Left lung (tissue), 4 donors: ENCODE measurements at regions not wholly inside any gene's neighbourhood (a gene's known extent, or its start where the extent isn't known, plus 50 kb on each side); places are given as distances from the start of the nearest gene placed in this dataset.

ENCODE experiments used
- ATAC-seq: fragments of 200-7000 bp; cut with Tn5 transposase; one replicate; pipeline ENCODE4 v1.9.1; 2020; ENCODE audit warnings: moderate library complexity
- DNase-seq, 4 donors: peaks; one replicate each; pipeline ENCODE4 v3.0.0-alpha.2; 2013 to 2020
- H3K27ac ChIP-seq, 2 donors: fragments of 200-600 bp; sonication (generic) in 1 of 2; one replicate each; pipeline versions ENCODE4 v1.5.0 to v1.8.0; 2020 to 2021
- H3K27me3 ChIP-seq, 2 donors: fragments of 200-600 bp; sonication (generic) in 1 of 2; one replicate each; pipeline versions ENCODE4 v1.5.0 to v1.8.0; 2020 to 2021
- H3K36me3 ChIP-seq, 2 donors: fragments of 200-600 bp; sonication (generic) in 1 of 2; one replicate each; pipeline versions ENCODE4 v1.5.0 to v1.8.0; 2020 to 2021
- H3K4me1 ChIP-seq, 2 donors: fragments of 200-600 bp; one replicate each; pipeline ENCODE4 v1.8.0; 2021
- H3K4me3 ChIP-seq, 2 donors: fragments of 200-600 bp; sonication (generic) in 1 of 2; one replicate each; pipeline versions ENCODE4 v1.5.0 to v1.8.0; 2020 to 2021; ENCODE audit warnings: mild to moderate bottlenecking in 1 of 2
- H3K9me3 ChIP-seq, 2 donors: fragments of 200-600 bp; sonication (generic) in 1 of 2; one replicate each; pipeline versions ENCODE4 v1.5.0 to v1.8.0; 2020 to 2021
- CTCF ChIP-seq, 2 donors: fragments of 200-600 bp; sonication (generic) in 1 of 2; IDR thresholded peaks; one replicate each; pipeline versions ENCODE4 v1.5.0 to v1.8.0; 2021; ENCODE audit warnings: antibody characterized with exemption in 2 of 2
- intact Hi-C, 2 donors: fragments of 100-400 bp; cut with DNase I; formaldehyde crosslinking; loops; one replicate each; pipeline versions ENCODE4 v1.11.2 to v1.14.2; 2022
- donor health status: DM: no; HTN: yes; CAD: no.
- donor health status: DM: no; HTN: no; CAD: no.

- no peak for TF ChIP-seq CTCF (IDR thresholded peaks at IDR 0.05)
- Histone ChIP-seq H3K4me3 (no peak overlapping the region), H3K27me3 (no peaks in the 10 kb centered on the region), H3K36me3 (no peaks in the 10 kb centered on the region), H3K4me1 (no peaks in the 10 kb centered on the region), H3K9me3 (no peaks in the 10 kb centered on the region), H3K27ac (no peak overlapping the region)
- DNase-seq (no peak), ATAC-seq (no peak)
- intact Hi-C loops, result no loop called here
Observed at GRCh38 chr18:28963481-28963880, 786.6 kb upstream of the CDH2 start.

GRCh38 chr18:28961669-28962228 is 784.8 kb upstream of the CDH2 start:
- ATAC-seq (peak; percentile 73), DNase-seq (peak in 1 of 4 donors; percentile 18)
- Histone ChIP-seq H3K4me1 (no peaks in the 10 kb centered on the region), H3K9me3 (no peaks in the 10 kb centered on the region), H3K4me3 (no peak overlapping the region), H3K27ac (no peak overlapping the region), H3K36me3 (no peaks in the 10 kb centered on the region), H3K27me3 (no peaks in the 10 kb centered on the region)
- peak in 1 of 2 donors; percentile 29 for TF ChIP-seq CTCF (IDR thresholded peaks at IDR 0.05)
- intact Hi-C loops, result no loop called here

GRCh38 chr18:28960146-28960545 is 783.2 kb upstream of the CDH2 start:
- no peak for DNase-seq
- Histone ChIP-seq H3K4me1 (no peaks in the 10 kb centered on the region), H3K9me3 (no peaks in the 10 kb centered on the region), H3K36me3 (no peaks in the 10 kb centered on the region), H3K4me3 (no peak overlapping the region), H3K27me3 (no peaks in the 10 kb centered on the region), H3K27ac (no peak overlapping the region)
- intact Hi-C loops, result no loop called here
- TF ChIP-seq CTCF (IDR thresholded peaks at IDR 0.05), result no peak
- ATAC-seq, result no peak

GRCh38 chr18:28952339-28952738 is 775.4 kb upstream of the CDH2 start:
- TF ChIP-seq CTCF (IDR thresholded peaks at IDR 0.05), result no peak
- ATAC-seq (no peak), DNase-seq (no peak)
- Histone ChIP-seq H3K27ac (no peak overlapping the region), H3K4me3 (no peak overlapping the region), H3K4me1 (no peaks in the 10 kb centered on the region), H3K36me3 (no peaks in the 10 kb centered on the region), H3K9me3 (peaks cover 0 to 18% of the 10 kb centered on the region in 2 donors), H3K27me3 (no peaks in the 10 kb centered on the region)
- intact Hi-C loops, result no loop called here

GRCh38 chr18:28947900-28948299 is 771.0 kb upstream of the CDH2 start:
- ATAC-seq, result no peak

More at GRCh38 chr18:28947900-28948299, 771.0 kb upstream of the CDH2 start:
- no peak overlapping the region for H3K27ac ChIP-seq
- no peaks in the 10 kb centered on the region for H3K36me3 ChIP-seq
- H3K4me1 ChIP-seq, result no peaks in the 10 kb centered on the region
- H3K27me3 ChIP-seq, result no peaks in the 10 kb centered on the region
- no peak overlapping the region for H3K4me3 ChIP-seq
- H3K9me3 ChIP-seq, result peaks cover 0 to 20% of the 10 kb centered on the region in 2 donors
- intact Hi-C loops, result no loop called here
- no peak for TF ChIP-seq CTCF (IDR thresholded peaks at IDR 0.05)
- DNase-seq, result no peak
